NCI-H226 (cell line): ENCODE measurements at regions not wholly inside any gene's neighbourhood (a gene's known extent, or its start where the extent isn't known, plus 50 kb on each side); places are given as distances from the start of the nearest gene placed in this dataset.
"Not testable (repeated sequence)": the region's sequence is repeated elsewhere in the genome, so short reads cannot be mapped to it uniquely, and the experiment has no call there.

Experiments
- DNase-seq: peaks from one replicate; pipeline ENCODE4 v3.0.0-alpha.2; 2015

GRCh38 chr1:70827030-70827429, 220.6 kb downstream of the PTGER3 start:
- no peak for DNase-seq

- no peak for DNase-seq
Measured at GRCh38 chr1:70828177-70828576, 219.4 kb downstream of the PTGER3 start.

- not testable (repeated sequence) for DNase-seq
Measured at GRCh38 chr1:70834365-70834764, 213.3 kb downstream of the PTGER3 start.

- no peak for DNase-seq
Measured at GRCh38 chr1:70836456-70836855, 211.2 kb downstream of the PTGER3 start.

- no peak for DNase-seq
Measured at GRCh38 chr1:70840260-70840953, 207.2 kb downstream of the PTGER3 start.

- no peak for DNase-seq
Measured at GRCh38 chr1:70842562-70842961, 205.1 kb downstream of the PTGER3 start.

GRCh38 chr1:70843452-70843851, 204.2 kb downstream of the PTGER3 start:
- DNase-seq, result no peak

GRCh38 chr1:70847013-70847412, 200.6 kb downstream of the PTGER3 start:
- no peak for DNase-seq

- no peak for DNase-seq
Measured at GRCh38 chr1:70855203-70855602, 192.4 kb downstream of the PTGER3 start.

GRCh38 chr1:70856201-70856600, 191.4 kb downstream of the PTGER3 start:
- DNase-seq, result no peak

GRCh38 chr1:70863239-70863638, 184.4 kb downstream of the PTGER3 start:
- no peak for DNase-seq

- no peak for DNase-seq
Measured at GRCh38 chr1:70864302-70864701, 183.3 kb downstream of the PTGER3 start.

GRCh38 chr1:70866542-70867264, 180.9 kb downstream of the PTGER3 start:
- no peak for DNase-seq

- no peak for DNase-seq
Measured at GRCh38 chr1:70871790-70872189, 175.8 kb downstream of the PTGER3 start.

- no peak for DNase-seq
Measured at GRCh38 chr1:70874063-70874462, 173.6 kb downstream of the PTGER3 start.

GRCh38 chr1:70874818-70875217, 172.8 kb downstream of the PTGER3 start:
- DNase-seq, result no peak

- DNase-seq, result no peak
Measured at GRCh38 chr1:70877343-70877742, 170.3 kb downstream of the PTGER3 start.

GRCh38 chr1:70887936-70888335, 159.7 kb downstream of the PTGER3 start:
- DNase-seq, result no peak

- DNase-seq, result no peak
Measured at GRCh38 chr1:70888722-70889121, 158.9 kb downstream of the PTGER3 start.

GRCh38 chr1:70890408-70890807, 157.2 kb downstream of the PTGER3 start:
- no peak for DNase-seq

GRCh38 chr1:70891051-70891843, 156.4 kb downstream of the PTGER3 start:
- DNase-seq, result no peak

- DNase-seq, result no peak
Measured at GRCh38 chr1:70892140-70892539, 155.5 kb downstream of the PTGER3 start.

- DNase-seq, result no peak
Measured at GRCh38 chr1:70892930-70893329, 154.7 kb downstream of the PTGER3 start.

- no peak for DNase-seq
Measured at GRCh38 chr1:70893381-70893780, 154.2 kb downstream of the PTGER3 start.
